Endodermal cell (in vitro differentiated cells): ENCODE measurements at regions not wholly inside any gene's neighbourhood (a gene's known extent, or its start where the extent isn't known, plus 50 kb on each side); places are given as distances from the start of the nearest gene placed in this dataset.

Experiments
- DNase-seq: peaks from one replicate; pipeline ENCODE4 v3.0.0-alpha.2; 2017
- H3K27ac ChIP-seq: 2 replicates; pipeline ENCODE4 v1.5.1; 2013; ENCODE audit warnings: mild to moderate bottlenecking, low read depth, low read length, moderate library complexity
- H3K27me3 ChIP-seq: 2 replicates; pipeline ENCODE4 v1.6.1; 2013; ENCODE audit warnings: mild to moderate bottlenecking, low read length, moderate library complexity; ENCODE audit not compliant: insufficient read depth, control insufficient read depth, poor library complexity, severe bottlenecking
- H3K36me3 ChIP-seq: 2 replicates; pipeline ENCODE4 v1.7.0; 2013; ENCODE audit warnings: mild to moderate bottlenecking, low read length, moderate library complexity; ENCODE audit not compliant: control insufficient read depth, insufficient read depth
- H3K4me1 ChIP-seq: one replicate; pipeline ENCODE4 v1.7.0; 2013; ENCODE audit warnings: low read length; ENCODE audit not compliant: control insufficient read depth, insufficient read depth
- H3K4me3 ChIP-seq: 2 replicates; pipeline ENCODE4 v1.5.1; 2013; ENCODE audit warnings: mild to moderate bottlenecking, low read length, moderate library complexity
- H3K9ac ChIP-seq: 2 replicates; pipeline ENCODE4 v1.6.1; 2013; ENCODE audit warnings: mild to moderate bottlenecking, low read length, moderate library complexity; ENCODE audit not compliant: poor library complexity, severe bottlenecking; ENCODE audit errors: extremely low read depth
- H3K9me3 ChIP-seq: 2 replicates; pipeline ENCODE4 v1.6.1; 2013; ENCODE audit warnings: mild to moderate bottlenecking, low read length, moderate library complexity; ENCODE audit not compliant: control insufficient read depth
- H3K27ac Mint-ChIP-seq: 2 replicates; pipeline ENCODE4 v1.8.0; 2020; ENCODE audit warnings: mixed read lengths
- H3K27me3 Mint-ChIP-seq: 2 replicates; pipeline ENCODE4 v1.8.0; 2021; ENCODE audit warnings: mild to moderate bottlenecking, mixed read lengths; ENCODE audit not compliant: insufficient read depth
- H3K36me3 Mint-ChIP-seq: 2 replicates; pipeline ENCODE4 v1.8.0; 2020; ENCODE audit warnings: low read depth, mixed read lengths
- H3K4me1 Mint-ChIP-seq: 2 replicates; pipeline ENCODE4 v1.8.0; 2020; ENCODE audit warnings: mixed read lengths
- H3K4me3 Mint-ChIP-seq: 2 replicates; pipeline ENCODE4 v1.8.0; 2020; ENCODE audit warnings: mild to moderate bottlenecking, moderate library complexity, mixed read lengths
- H3K9me3 Mint-ChIP-seq: 2 replicates; pipeline ENCODE4 v1.8.0; 2020; ENCODE audit warnings: mild to moderate bottlenecking, mixed read lengths
- CTCF ChIP-seq: fragments of 200-600 bp; sonication (generic); conservative IDR thresholded peaks from 2 replicates; pipeline ENCODE4 v1.5.0; 2021; ENCODE audit warnings: antibody characterized with exemption, mild to moderate bottlenecking
- WGBS, 2 experiments: methylation state at CpG; one replicate each; pipeline versions ENCODE4 v1.1.5 to v1.1.7; 2013; ENCODE audit warnings: missing lambda C conversion rate in 2 of 2, mixed read lengths in 1 of 2; ENCODE audit not compliant: insufficient coverage in 1 of 2, insufficient read length in 1 of 2; 5-methylcytosine and 5-hydroxymethylcytosine counted together

GRCh38 chr17:71163813-71164122, 957.1 kb upstream of the SOX9 start:
- no peak overlapping the region for H3K27ac ChIP-seq
- Mint-ChIP-seq H3K27ac (no peak overlapping the region), H3K27me3 (peaks cover 3% of the 10 kb centered on the region), H3K4me1 (no peaks in the 10 kb centered on the region), H3K36me3 (no peaks in the 10 kb centered on the region), H3K9me3 (no peaks in the 10 kb centered on the region), H3K4me3 (no peak overlapping the region)
- WGBS, 2 experiments: 96 to 100% methylated on average over 7 to 8 of the region's 8 CpGs
- H3K36me3 ChIP-seq: no peaks in the 10 kb centered on the region
- no peaks in the 10 kb centered on the region for H3K4me1 ChIP-seq
- no peak for TF ChIP-seq CTCF
- H3K4me3 ChIP-seq: no peak overlapping the region
- no peaks in the 10 kb centered on the region for H3K9me3 ChIP-seq
- H3K27me3 ChIP-seq: no peaks in the 10 kb centered on the region
- DNase-seq: no peak
- H3K9ac ChIP-seq: no peak overlapping the region

- TF ChIP-seq CTCF: no peak
- Histone ChIP-seq H3K36me3 (no peaks in the 10 kb centered on the region), H3K27ac (no peak overlapping the region), H3K9me3 (no peaks in the 10 kb centered on the region), H3K9ac (no peak overlapping the region), H3K27me3 (no peaks in the 10 kb centered on the region), H3K4me1 (no peaks in the 10 kb centered on the region), H3K4me3 (no peak overlapping the region)
- DNase-seq: no peak
- Mint-ChIP-seq H3K4me3 (no peak overlapping the region), H3K4me1 (no peaks in the 10 kb centered on the region), H3K36me3 (no peaks in the 10 kb centered on the region), H3K27me3 (peaks cover 3% of the 10 kb centered on the region), H3K9me3 (no peaks in the 10 kb centered on the region), H3K27ac (no peak overlapping the region)
- WGBS, 2 experiments: 86 to 93% methylated on average over 3 of the region's 3 CpGs
Observed at GRCh38 chr17:71164561-71164960, 956.3 kb upstream of the SOX9 start.

- WGBS, 2 experiments: 67% methylated on average over 1 of the region's 2 CpGs; no CpG with 5 or more reads in 1 of the 2 experiments
- no peaks in the 10 kb centered on the region for H3K4me1 Mint-ChIP-seq
Observed at GRCh38 chr17:71166311-71166710, 954.5 kb upstream of the SOX9 start.

More at GRCh38 chr17:71166311-71166710, 954.5 kb upstream of the SOX9 start:
- Histone ChIP-seq H3K9me3 (no peaks in the 10 kb centered on the region), H3K4me3 (no peak overlapping the region), H3K36me3 (no peaks in the 10 kb centered on the region), H3K4me1 (no peaks in the 10 kb centered on the region), H3K9ac (no peak overlapping the region), H3K27ac (no peak overlapping the region), H3K27me3 (no peaks in the 10 kb centered on the region)
- no peak for TF ChIP-seq CTCF
- Mint-ChIP-seq H3K27ac (no peak overlapping the region), H3K27me3 (peaks cover 1% of the 10 kb centered on the region), H3K36me3 (no peaks in the 10 kb centered on the region), H3K4me3 (no peak overlapping the region), H3K9me3 (no peaks in the 10 kb centered on the region)
- no peak for DNase-seq
